HG03457 (cell line): ENCODE measurements at regions not wholly inside any gene's neighbourhood (a gene's known extent, or its start where the extent isn't known, plus 50 kb on each side); places are given as distances from the start of the nearest gene placed in this dataset.
"Not testable (repeated sequence)": the region's sequence is repeated elsewhere in the genome, so short reads cannot be mapped to it uniquely, and the experiment has no call there.

Source experiments
- ATAC-seq: cut with Tn5 transposase; IDR thresholded peaks from one replicate; pipeline ENCODE4 v1.9.1; 2021; ENCODE audit warnings: moderate number of reproducible peaks; ENCODE audit not compliant: unreplicated experiment

- ATAC-seq: no peak
Measured at GRCh38 chr6:147954938-147955337, 387.7 kb upstream of the SASH1 start.

DNA sequence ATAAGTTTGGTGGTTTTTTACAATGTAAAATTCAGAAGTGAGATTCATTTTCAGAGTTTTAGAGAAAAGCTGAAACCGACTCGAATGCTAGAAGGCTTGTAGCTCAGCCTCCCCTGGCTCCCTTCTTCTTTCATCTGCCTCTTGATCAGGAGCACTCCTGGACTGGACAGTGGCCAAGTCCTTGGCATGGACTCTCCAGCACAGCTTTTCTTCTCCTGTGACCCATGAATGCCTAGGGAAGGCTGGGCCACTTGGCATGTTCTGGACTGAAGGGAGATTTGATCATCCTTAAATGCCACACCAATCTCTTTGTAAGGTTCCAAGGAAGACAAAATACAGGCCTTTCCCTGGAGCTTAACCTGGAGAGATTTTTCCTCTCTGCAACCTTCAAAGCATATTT is 384.0 kb upstream of the SASH1 start:
- ATAC-seq: no peak

GRCh38 chr6:147961481-147962141 is 381.0 kb upstream of the SASH1 start:
- ATAC-seq: no peak

DNA sequence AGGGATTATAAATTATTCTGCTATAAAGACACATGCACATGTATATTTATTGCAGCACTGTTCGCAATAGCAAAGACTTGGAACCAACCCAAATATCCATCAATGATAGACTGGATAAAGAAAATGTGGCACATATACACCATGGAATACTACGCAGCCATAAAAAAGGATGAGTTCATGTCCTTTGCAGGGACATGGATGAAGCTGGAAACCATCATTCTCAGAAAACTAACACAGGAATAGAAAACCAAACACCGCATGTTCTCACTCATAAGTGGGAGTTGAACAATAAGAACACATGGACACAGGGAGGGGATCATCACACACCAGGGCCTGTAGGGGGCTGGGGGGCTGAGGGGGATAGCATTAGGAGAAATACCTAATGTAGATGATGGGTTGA is 377.2 kb upstream of the SASH1 start:
- ATAC-seq: not testable (repeated sequence)

DNA sequence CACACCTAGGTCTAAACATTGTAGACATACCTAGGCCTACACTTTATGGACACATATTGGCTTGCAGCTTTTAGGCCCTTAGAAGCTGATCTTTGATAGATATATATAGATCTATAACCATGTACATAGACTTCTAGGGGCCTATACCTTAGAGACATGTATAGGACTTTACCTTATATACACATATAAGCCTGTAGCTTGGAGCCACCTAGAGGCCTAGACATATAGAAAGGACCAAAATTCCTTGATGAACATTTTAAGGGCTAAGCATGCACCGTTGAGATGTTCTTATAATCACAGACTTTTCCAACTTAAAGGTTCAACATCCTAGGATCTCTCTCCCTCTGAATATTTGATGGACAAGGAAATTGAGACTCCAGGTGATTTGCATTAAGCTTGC is 371.7 kb upstream of the SASH1 start:
- no peak for ATAC-seq

- no peak for ATAC-seq
Measured at GRCh38 chr6:147972448-147972847, 370.2 kb upstream of the SASH1 start.

DNA sequence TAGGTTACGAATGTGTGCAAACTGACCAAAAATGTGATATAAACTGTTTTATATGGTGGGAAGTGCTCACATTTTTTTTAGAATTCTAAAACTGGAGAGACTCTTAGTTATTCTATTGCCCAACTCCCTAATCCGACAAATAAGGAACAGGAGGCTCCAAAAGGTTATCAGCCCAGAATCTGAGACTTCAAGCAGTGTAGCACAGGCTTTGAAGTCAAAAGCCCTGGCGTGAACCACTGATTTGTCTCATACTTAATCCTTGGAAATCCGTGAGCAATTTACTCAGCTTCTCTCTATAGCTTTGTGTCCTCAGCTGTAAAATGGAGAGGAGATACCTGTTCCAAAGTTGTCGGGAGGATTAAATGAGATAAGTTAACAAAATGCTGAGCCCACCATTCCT is 368.8 kb upstream of the SASH1 start:
- no peak for ATAC-seq

DNA sequence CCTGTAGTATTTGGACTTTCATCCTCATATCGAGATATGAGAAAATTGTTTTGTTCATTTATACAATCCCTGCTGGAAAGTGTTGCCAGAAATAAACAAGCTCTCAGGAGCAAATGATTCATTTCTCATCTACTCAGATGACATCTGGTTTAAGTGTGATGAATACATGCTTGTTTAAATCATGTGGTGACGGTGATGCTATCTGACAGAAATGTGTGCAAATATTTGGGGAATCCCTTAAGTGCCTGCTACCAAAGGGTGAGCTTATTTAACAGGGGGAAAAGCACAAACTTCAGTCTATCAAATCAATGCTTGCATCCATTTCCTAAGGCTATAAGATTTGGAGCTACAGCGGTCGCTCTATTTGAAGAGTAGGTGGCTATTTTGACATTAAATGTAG is 368.3 kb upstream of the SASH1 start:
- ATAC-seq: no peak

- no peak for ATAC-seq
Measured at GRCh38 chr6:147977851-147978465, 364.7 kb upstream of the SASH1 start.

- ATAC-seq: no peak
Measured at GRCh38 chr6:147979966-147980365, 362.7 kb upstream of the SASH1 start.

GRCh38 chr6:147983581-147984366 is 358.9 kb upstream of the SASH1 start:
- ATAC-seq: no peak

DNA sequence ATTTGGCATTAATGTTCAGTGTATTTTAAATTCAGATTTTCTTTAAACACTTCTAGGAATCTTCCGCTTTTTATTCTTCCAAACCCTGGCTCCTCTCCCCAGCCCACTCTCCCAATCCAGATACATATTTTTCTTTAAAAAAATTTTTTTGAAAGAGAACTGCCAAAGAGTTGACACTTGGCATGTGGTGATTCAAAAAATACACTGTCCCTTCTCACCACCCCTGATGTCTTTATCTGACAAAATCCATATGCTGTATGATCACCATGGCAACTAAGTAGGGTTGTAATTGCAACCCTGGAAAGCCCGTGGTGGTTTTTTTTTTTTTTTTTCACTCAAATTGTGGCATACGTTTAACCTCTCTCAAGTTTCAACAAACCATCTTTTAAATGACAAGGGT is 355.8 kb upstream of the SASH1 start:
- ATAC-seq: no peak

DNA sequence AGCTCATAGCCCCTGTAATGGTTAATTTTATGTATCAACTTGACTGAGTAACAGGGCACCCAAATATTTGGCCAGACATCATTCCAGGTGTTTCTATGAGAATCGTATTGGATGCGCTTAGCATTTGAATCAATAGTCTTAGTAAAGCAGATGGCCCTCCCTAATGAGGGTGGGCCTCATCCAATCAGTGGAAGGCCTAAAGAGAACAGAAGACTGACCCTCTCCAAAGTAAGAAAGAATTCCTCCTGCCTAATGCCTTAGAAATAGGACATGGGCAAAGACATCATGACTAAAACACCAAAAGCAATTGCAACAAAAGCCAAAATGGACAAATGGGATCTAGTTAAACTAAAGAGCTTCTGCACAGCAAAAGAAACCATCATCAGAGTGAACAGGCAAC is 352.5 kb upstream of the SASH1 start:
- ATAC-seq: no peak

- no peak for ATAC-seq
Measured at GRCh38 chr6:147991961-147992360, 350.7 kb upstream of the SASH1 start.

GRCh38 chr6:147999001-147999540 is 343.6 kb upstream of the SASH1 start:
- ATAC-seq: no peak

- ATAC-seq: no peak
Measured at GRCh38 chr6:148001844-148002642, 340.6 kb upstream of the SASH1 start.

- no peak for ATAC-seq
Measured at GRCh38 chr6:148004651-148005050, 338.0 kb upstream of the SASH1 start.

- ATAC-seq: no peak
Measured at GRCh38 chr6:148005806-148006205, 336.8 kb upstream of the SASH1 start.

GRCh38 chr6:148010516-148010915 is 332.1 kb upstream of the SASH1 start:
- not testable (repeated sequence) for ATAC-seq

- ATAC-seq: no peak
Measured at GRCh38 chr6:148016013-148016412, 326.6 kb upstream of the SASH1 start.

DNA sequence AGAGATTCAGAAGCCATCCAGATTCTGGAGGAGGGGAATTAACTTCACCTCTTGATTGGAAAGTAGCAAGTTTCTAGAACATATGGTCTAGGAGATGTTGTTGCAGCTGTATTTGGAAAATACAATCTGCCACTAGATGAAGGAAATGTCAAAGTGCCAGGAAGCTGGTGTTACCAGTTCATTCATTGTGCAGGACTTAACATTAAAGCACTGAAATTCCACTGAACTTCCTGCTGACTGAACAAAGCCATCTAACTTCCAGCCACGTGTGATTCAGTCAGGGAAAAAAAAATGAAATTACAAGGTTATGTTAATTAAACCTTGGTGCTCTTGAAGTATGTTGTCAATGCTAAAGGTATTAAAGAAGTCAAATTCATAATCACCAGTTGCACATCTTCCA is 321.5 kb upstream of the SASH1 start:
- no peak for ATAC-seq
